ENCODE measurements at regions not wholly inside any gene's neighbourhood (a gene's known extent, or its start where the extent isn't known, plus 50 kb on each side); places are given as distances from the start of the nearest gene placed in this dataset.

GRCh38 chr9:95666096-95666784, 149.5 kb upstream of the PTCH1 start:
- intact Hi-C loops (cut with DNase I), result no loop called here
- WGBS, 2 donors, result 78% methylated on average over 13 of the region's 13 CpGs

GRCh38 chr9:95653246-95653645, 136.5 kb upstream of the PTCH1 start:
- TF ChIP-seq POLR2A (IDR thresholded peaks at IDR 0.05) (no peak), CTCF (IDR thresholded peaks at IDR 0.05) (no peak)
- H3K9me3 ChIP-seq, result no peaks in the 10 kb centered on the region
- no peaks in the 10 kb centered on the region for H3K27me3 ChIP-seq
- H3K27ac ChIP-seq, result no peak overlapping the region
- no peak for DNase-seq
- no peaks in the 10 kb centered on the region for H3K36me3 ChIP-seq
- H3K4me3 ChIP-seq (replicated peaks in 1 of 3), result no peak overlapping the region
- 68 to 79% methylated on average over 2 of the region's 2 CpGs for WGBS, 2 donors
- H3K4me1 ChIP-seq, result no peaks in the 10 kb centered on the region
- intact Hi-C loops (cut with DNase I), result no loop called here

More at GRCh38 chr9:95666096-95666784, 149.5 kb upstream of the PTCH1 start:
- Histone ChIP-seq H3K4me3 (replicated peaks in 1 of 3) (no peak overlapping the region), H3K9me3 (no peaks in the 10 kb centered on the region), H3K4me1 (no peaks in the 10 kb centered on the region), H3K36me3 (no peaks in the 10 kb centered on the region), H3K27ac (no peak overlapping the region), H3K27me3 (no peaks in the 10 kb centered on the region)
- no peak for TF ChIP-seq CTCF (IDR thresholded peaks at IDR 0.05)
- TF ChIP-seq POLR2A (IDR thresholded peaks at IDR 0.05), result no peak
- no peak for DNase-seq

- Histone ChIP-seq H3K27me3 (no peaks in the 10 kb centered on the region), H3K4me3 (replicated peaks in 1 of 3) (no peak overlapping the region)
- 75 to 81% methylated on average over 3 of the region's 3 CpGs for WGBS, 2 donors
These were observed 133.9 kb upstream of the PTCH1 start for GRCh38 chr9:95650720-95651119.

GRCh38 chr9:95649801-95650213, 133.0 kb upstream of the PTCH1 start:
- no peaks in the 10 kb centered on the region for H3K9me3 ChIP-seq
- intact Hi-C loops (cut with DNase I), result no loop called here
- H3K27ac ChIP-seq, result no peak overlapping the region

More at GRCh38 chr9:95650720-95651119, 133.9 kb upstream of the PTCH1 start:
- Histone ChIP-seq H3K4me1 (no peaks in the 10 kb centered on the region), H3K27ac (no peak overlapping the region), H3K36me3 (no peaks in the 10 kb centered on the region), H3K9me3 (no peaks in the 10 kb centered on the region)
- DNase-seq, result no peak
- TF ChIP-seq CTCF (IDR thresholded peaks at IDR 0.05) (no peak), POLR2A (IDR thresholded peaks at IDR 0.05) (no peak)
- intact Hi-C loops (cut with DNase I), result no loop called here

More at GRCh38 chr9:95649801-95650213, 133.0 kb upstream of the PTCH1 start:
- no peaks in the 10 kb centered on the region for H3K27me3 ChIP-seq
- 78 to 80% methylated on average over 8 of the region's 8 CpGs for WGBS, 2 donors
- DNase-seq, result no peak
- H3K4me3 ChIP-seq (replicated peaks in 1 of 3), result no peak overlapping the region
- no peaks in the 10 kb centered on the region for H3K4me1 ChIP-seq
- no peaks in the 10 kb centered on the region for H3K36me3 ChIP-seq
- no peak for TF ChIP-seq POLR2A (IDR thresholded peaks at IDR 0.05)
- no peak for TF ChIP-seq CTCF (IDR thresholded peaks at IDR 0.05)
